ENCODE measurements at regions not wholly inside any gene's neighbourhood (a gene's known extent, or its start where the extent isn't known, plus 50 kb on each side); places are given as distances from the start of the nearest gene placed in this dataset.

DNA sequence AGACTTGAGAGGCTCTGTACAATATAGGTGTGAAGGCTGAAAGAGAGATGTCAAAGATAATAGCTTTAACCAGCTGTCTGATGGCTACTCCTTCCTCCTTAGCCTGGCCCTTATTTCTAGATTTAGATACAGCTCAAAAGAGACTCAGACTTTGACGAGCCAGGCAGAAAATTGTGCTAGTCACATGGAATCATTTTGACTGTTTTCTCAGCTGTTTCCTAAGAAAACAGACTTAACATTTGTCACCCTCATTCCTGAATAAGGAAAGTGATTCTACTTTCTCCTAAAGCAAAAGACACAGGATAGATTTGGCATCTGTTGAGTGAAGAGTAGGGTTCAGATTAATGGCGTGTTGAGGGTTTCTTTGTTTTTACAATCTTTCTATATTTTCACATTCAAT, 340.7 kb downstream of the DHX15 start:
- H3K4me3 ChIP-seq (ENCODE audit: low read depth, low read length), result no peak overlapping the region
- TF ChIP-seq, protein P1, sequence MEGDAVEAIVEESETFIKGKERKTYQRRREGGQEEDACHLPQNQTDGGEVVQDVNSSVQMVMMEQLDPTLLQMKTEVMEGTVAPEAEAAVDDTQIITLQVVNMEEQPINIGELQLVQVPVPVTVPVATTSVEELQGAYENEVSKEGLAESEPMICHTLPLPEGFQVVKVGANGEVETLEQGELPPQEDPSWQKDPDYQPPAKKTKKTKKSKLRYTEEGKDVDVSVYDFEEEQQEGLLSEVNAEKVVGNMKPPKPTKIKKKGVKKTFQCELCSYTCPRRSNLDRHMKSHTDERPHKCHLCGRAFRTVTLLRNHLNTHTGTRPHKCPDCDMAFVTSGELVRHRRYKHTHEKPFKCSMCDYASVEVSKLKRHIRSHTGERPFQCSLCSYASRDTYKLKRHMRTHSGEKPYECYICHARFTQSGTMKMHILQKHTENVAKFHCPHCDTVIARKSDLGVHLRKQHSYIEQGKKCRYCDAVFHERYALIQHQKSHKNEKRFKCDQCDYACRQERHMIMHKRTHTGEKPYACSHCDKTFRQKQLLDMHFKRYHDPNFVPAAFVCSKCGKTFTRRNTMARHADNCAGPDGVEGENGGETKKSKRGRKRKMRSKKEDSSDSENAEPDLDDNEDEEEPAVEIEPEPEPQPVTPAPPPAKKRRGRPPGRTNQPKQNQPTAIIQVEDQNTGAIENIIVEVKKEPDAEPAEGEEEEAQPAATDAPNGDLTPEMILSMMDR (conservative IDR thresholded peaks at IDR 0.05; ENCODE audit: low read depth, low read length), result no peak
- DNase-seq (ENCODE audit: low read depth), result no peak

DNA sequence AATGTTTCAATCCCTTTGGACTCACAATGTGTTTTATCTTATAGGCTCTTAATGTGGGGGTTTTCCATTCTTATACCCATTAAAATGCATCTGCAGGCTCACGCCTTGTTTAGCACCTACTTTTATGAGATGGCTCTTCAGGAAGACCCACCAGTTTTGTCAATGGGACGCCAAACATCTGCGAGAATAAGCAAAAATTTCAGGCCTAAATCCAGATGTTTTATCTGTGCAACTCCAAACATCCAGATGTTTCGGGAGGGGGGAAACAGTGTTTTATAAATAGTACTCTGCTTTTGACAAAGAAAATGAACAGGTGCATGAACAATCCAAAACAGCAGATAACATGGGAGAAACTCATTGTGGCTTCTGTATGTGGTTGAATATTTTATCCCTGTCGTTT, 342.8 kb downstream of the DHX15 start:
- TF ChIP-seq, protein P1 (conservative IDR thresholded peaks at IDR 0.05; ENCODE audit: low read depth, low read length), result no peak
- no peak for DNase-seq (ENCODE audit: low read depth)

DNA sequence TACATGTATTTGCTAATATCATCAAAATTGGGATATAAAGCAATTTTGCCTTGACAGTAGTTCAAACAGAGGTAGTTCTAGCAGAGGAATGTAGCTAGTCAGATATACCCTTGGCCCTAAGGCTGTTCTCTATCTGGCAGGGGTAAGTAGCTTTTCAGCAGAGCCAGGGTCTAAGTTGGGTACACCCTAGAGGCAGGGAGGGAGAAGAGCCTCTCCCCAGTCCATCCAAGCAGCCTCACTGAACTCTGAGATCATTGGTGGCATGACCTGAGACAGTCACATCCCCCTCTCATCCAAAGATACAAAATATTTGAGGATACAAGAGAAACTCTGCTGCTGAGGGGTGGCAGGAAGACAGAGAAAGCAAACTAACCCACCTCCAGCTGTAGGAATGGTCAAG, 343.7 kb downstream of the DHX15 start:
- TF ChIP-seq, protein P1 (conservative IDR thresholded peaks at IDR 0.05; ENCODE audit: low read depth, low read length), result no peak
- DNase-seq (ENCODE audit: low read depth), result no peak
- H3K4me3 ChIP-seq (ENCODE audit: low read depth, low read length), result no peak overlapping the region

More for the DNA sequence above, 342.8 kb downstream of the DHX15 start:
- no peak overlapping the region for H3K4me3 ChIP-seq (ENCODE audit: low read depth, low read length)

DNA sequence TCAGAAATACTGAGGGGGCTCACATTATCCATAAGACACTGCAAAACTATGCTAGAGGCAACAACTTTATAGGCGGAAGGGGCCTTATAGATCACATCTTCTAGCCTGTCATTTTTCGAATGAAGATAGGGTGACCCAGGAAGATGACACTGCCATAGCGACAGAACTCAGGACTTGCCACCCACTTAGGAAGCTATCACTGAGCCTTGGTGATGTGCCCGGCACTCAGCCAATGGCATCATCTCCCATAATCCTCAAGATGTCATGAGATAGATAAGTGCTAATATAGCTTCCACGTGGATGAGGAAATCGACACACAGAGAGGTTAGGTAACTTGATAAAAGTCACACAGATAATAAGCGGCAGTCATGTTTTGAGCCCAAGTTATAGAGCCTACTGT, 346.6 kb downstream of the DHX15 start:
- no peak for DNase-seq (ENCODE audit: low read depth)
- H3K4me3 ChIP-seq (ENCODE audit: low read depth, low read length), result no peak overlapping the region
- TF ChIP-seq, protein P1 (conservative IDR thresholded peaks at IDR 0.05; ENCODE audit: low read depth, low read length), result no peak

DNA sequence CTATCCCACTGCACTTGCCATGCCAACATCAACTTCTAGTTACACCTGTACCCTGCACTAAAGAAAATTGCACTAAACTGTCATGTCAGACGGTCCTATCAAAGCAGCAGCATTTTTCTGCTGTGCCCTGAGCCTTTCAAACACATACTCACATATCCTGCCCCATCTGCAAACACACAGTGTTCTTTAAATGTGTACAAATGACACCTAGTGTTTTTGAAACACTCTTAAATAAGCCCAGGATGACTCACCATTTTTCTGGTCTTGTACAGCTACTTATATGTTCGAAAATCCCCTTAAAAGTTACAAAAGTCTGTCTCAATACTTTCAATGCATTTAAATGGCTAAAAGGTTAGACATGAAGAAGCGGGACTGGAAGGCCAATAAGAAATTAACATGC, 346.7 kb upstream of the PPARGC1A start:
- no peak for DNase-seq (ENCODE audit: low read depth)
- TF ChIP-seq, protein P1 (conservative IDR thresholded peaks at IDR 0.05; ENCODE audit: low read depth, low read length), result no peak
- H3K4me3 ChIP-seq (ENCODE audit: low read depth, low read length), result no peak overlapping the region

DNA sequence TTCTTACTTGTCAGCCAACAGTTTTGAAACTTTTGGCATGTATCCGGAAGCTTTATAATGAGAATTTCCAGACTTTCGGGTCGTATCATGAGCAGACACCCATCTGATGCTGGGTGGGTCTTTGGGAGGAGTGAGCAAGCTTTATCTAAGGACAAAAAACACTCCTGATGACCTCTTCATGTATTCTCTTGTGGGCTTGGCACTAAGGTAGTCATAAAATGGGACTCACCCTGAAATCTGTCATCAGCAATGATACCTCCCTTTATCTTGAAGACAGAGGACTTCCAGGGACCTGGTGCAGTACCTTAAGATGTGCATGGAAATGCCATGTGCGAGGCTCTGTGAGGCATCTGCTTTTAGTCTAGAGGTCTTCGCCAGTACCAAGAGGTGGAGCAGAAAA, 346.3 kb upstream of the PPARGC1A start:
- TF ChIP-seq, protein P1 (conservative IDR thresholded peaks at IDR 0.05; ENCODE audit: low read depth, low read length), result no peak
- H3K4me3 ChIP-seq (ENCODE audit: low read depth, low read length), result no peak overlapping the region
- DNase-seq (ENCODE audit: low read depth), result no peak

- no peak for DNase-seq (ENCODE audit: low read depth)
- H3K4me3 ChIP-seq (ENCODE audit: low read depth, low read length), result no peak overlapping the region
- TF ChIP-seq, protein P1 (conservative IDR thresholded peaks at IDR 0.05; ENCODE audit: low read depth, low read length), result no peak
Measured at GRCh38 chr4:24235618-24236017, 345.8 kb upstream of the PPARGC1A start.

All from choroid plexus epithelial cell (primary cell).